Panc1 (cell line): ENCODE measurements at regions not wholly inside any gene's neighbourhood (a gene's known extent, or its start where the extent isn't known, plus 50 kb on each side); places are given as distances from the start of the nearest gene placed in this dataset.

Source experiments
- ATAC-seq: fragments of 200-7000 bp; cut with Tn5 transposase; 2 replicates; pipeline ENCODE4 v1.9.1; 2020; ENCODE audit warnings: mild to moderate bottlenecking, moderate library complexity
- BruUV-seq: library from RNA; stranded (reverse); fragments of 400-500 nt; replicated peaks from 2 replicates; lab custom pipeline; 2021; lab: Mats Ljungman, UMichigan
- CTCF ChIA-PET: fragments of 300-600 bp; sonication (Branson Sonifier 250); formaldehyde crosslinking; loops from one replicate; lab custom pipeline; 2022; ENCODE audit warnings: antibody characterized with exemption; lab: Charles Lee
- POLR2A ChIA-PET: fragments of 300-600 bp; sonication (Branson Sonifier 250); formaldehyde crosslinking; loops from one replicate; lab custom pipeline; 2022; ENCODE audit warnings: antibody characterized with exemption; lab: Charles Lee
- DNase-seq: peaks from one replicate; pipeline ENCODE4 v3.0.0-alpha.2; 2010; ENCODE audit warnings: low read depth, low spot score
- H3K27ac ChIP-seq: 2 replicates; pipeline ENCODE4 v1.5.1; 2011; ENCODE audit warnings: mild to moderate bottlenecking, low read length, inconsistent platforms
- H3K27me3 ChIP-seq: fragments of 200-500 bp; sonication (Bioruptor generic); 2 replicates; pipeline ENCODE4 v1.6.0; 2014; ENCODE audit warnings: low read length, inconsistent platforms; ENCODE audit not compliant: control insufficient read depth, insufficient read depth
- H3K36me3 ChIP-seq: fragments of 200-500 bp; sonication (Bioruptor generic); 2 replicates; pipeline ENCODE4 v1.5.1; 2014; ENCODE audit warnings: inconsistent platforms, mild to moderate bottlenecking, low read length, moderate library complexity; ENCODE audit not compliant: control insufficient read depth, insufficient read depth
- H3K4me1 ChIP-seq: 2 replicates; pipeline ENCODE4 v1.5.1; 2011; ENCODE audit warnings: inconsistent platforms, mild to moderate bottlenecking, low read length, moderate library complexity; ENCODE audit not compliant: control insufficient read depth, insufficient read depth
- H3K4me3 ChIP-seq, 2 experiments: 2 replicates each; pipeline ENCODE4 v1.5.1; 2011 to 2012; ENCODE audit warnings: low read depth in 2 of 2, low read length in 2 of 2, mild to moderate bottlenecking in 2 of 2, inconsistent platforms in 1 of 2, moderate library complexity in 1 of 2
- H3K9me3 ChIP-seq: fragments of 200-500 bp; sonication (Bioruptor generic); 2 replicates; pipeline ENCODE4 v1.5.1; 2014; ENCODE audit warnings: low read depth, mild to moderate bottlenecking, inconsistent platforms, low read length, moderate library complexity; ENCODE audit not compliant: control insufficient read depth, insufficient read depth
- CTCF ChIP-seq: fragments of 450-650 bp; IDR thresholded peaks from 2 replicates; pipeline ENCODE4 v1.5.1; 2017; ENCODE audit warnings: mild to moderate bottlenecking
- POLR2AphosphoS5 ChIP-seq: IDR thresholded peaks from 2 replicates; pipeline ENCODE4 v1.6.1; 2012; ENCODE audit warnings: mild to moderate bottlenecking, low read depth, low read length, moderate library complexity
- REST ChIP-seq, 2 experiments: IDR thresholded peaks; 2 replicates each; pipeline ENCODE4 v1.6.1; 2011 to 2012; ENCODE audit warnings: low read depth in 2 of 2, control low read depth in 1 of 2, low read length in 1 of 2, mild to moderate bottlenecking in 1 of 2, moderate library complexity in 1 of 2; ENCODE audit not compliant: insufficient read depth in 1 of 2
- SIN3A ChIP-seq: IDR thresholded peaks from 2 replicates; pipeline ENCODE4 v1.6.1; 2012; ENCODE audit warnings: low read depth, mild to moderate bottlenecking, low read length, moderate library complexity, borderline replicate concordance; ENCODE audit not compliant: insufficient read depth
- TCF7L2 ChIP-seq: IDR thresholded peaks from 2 replicates; pipeline ENCODE4 v1.6.1; 2011; ENCODE audit warnings: mild to moderate bottlenecking, low read depth, low read length, inconsistent platforms
- in situ Hi-C: cut with HindIII; loops from 2 replicates; pipeline ENCODE4 v1.10.0; 2016; ENCODE audit warnings: low sequenced_read_pairs, low pct_unique_long_range_greater_than_20kb
- intact Hi-C: fragments of 100-400 bp; cut with micrococcal nuclease; formaldehyde crosslinking; loops from one replicate; pipeline ENCODE4 v1.10.0; 2022; ENCODE audit not compliant: unreplicated experiment

DNA sequence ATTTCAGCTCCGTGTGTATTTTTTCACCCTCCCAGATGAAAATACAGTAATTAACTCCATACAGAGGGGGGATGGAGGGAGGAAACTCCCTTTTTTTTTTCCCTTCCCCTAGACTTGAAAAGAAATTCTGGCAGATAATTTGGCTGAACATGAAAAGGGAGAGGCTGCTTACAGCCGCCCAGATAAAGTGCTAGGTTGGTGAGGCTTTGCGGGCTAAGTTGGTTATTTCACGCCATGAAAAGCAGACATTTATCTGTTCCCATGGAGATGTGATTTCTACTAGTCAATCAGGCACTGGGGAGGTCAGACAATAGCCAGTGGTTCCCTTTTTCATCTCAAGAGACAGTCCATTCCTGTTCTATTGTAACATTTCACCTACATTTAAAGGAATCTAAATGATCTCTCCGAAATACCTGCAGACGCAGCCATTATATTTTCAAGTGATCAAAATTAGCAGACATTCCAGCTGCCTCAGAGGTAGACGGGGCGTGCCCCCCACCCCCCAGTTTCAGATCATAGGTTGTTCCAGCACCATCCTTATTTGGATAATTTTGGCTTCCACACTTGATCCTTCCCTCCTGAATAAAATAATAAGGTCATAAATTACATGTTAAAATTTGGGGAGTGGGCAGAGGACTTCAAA, 143.9 kb upstream of the ZNF217 start:
- in situ Hi-C loops (no loop called here), intact Hi-C loops (loop anchor here (10.0 kb wide), 1 partner anchor 143 kb away; the partner anchor contains the start of gene ZNF217)
- Histone ChIP-seq H3K27ac (peak overlapping the region; percentile 100), H3K36me3 (no peaks in the 10 kb centered on the region), H3K4me1 (peaks cover 74% of the 10 kb centered on the region), H3K9me3 (no peaks in the 10 kb centered on the region), H3K27me3 (no peaks in the 10 kb centered on the region), H3K4me3 (peak overlapping the region; percentile 17 to 33; a peak in 2 of 4 replicates)
- ATAC-seq (peak; percentile 2; the same call in 1 of the 2 replicates), DNase-seq (no peak)
- TF ChIP-seq TCF7L2 (peak; percentile 77; the same call in 1 of the 2 replicates), POLR2AphosphoS5 (no peak)
- ChIA-PET POLR2A (interaction anchor here (0.5 to 0.7 kb wide), 5 partner anchors 43 to 446 kb away, joined by 4 to 7 read pairs (median 4); no protein-coding TSS in a partner anchor), CTCF (interaction anchor here (0.6 to 0.7 kb wide), 2 partner anchors 39 to 68 kb away, joined by 3 read pairs; no protein-coding TSS in a partner anchor)
- no TSS peak for BruUV-seq

DNA sequence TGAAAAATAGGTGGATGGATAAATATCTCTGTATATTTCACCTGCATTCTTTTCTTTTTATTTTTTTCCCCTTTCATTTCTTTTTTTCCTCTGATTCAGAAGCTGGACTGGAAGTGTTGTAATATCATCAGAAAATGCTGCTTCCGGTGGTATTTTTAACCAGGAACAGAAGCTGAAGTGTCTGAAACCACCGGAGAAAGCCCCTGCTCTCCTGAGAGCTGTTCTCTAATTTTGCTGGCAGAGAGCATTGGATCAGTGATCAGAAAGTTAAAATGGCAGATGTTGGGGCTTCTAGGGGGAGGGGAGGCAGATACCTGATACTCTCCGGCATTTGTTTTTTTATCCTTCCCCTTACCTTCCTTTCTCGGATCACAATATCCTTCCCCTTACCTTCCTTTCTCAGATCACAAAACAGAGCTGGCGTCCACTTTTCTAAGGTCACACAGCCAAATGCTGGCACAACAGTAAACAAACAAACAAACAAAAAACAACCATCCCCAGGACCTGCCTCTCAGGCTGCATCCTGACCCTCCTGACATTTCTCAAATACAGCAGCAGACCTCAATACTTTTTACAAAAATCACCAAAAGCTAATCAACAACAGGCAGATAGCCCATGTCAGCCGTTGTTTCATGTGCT, 143.2 kb upstream of the ZNF217 start:
- in situ Hi-C loops: no loop called here
- H3K4me3 ChIP-seq: peak overlapping the region; percentile 17 to 33; a peak in 3 of 4 replicates
- CTCF ChIA-PET: interaction anchor here (0.7 kb wide), 1 partner anchor 40 kb away, joined by 3 read pairs; no protein-coding TSS in a partner anchor
- H3K9me3 ChIP-seq: no peaks in the 10 kb centered on the region
- POLR2A ChIA-PET: interaction anchor here (0.5 to 1.1 kb wide), 9 partner anchors 43 to 447 kb away, joined by 3 to 7 read pairs (median 4); no protein-coding TSS in a partner anchor
- peak overlapping the region; percentile 100 for H3K27ac ChIP-seq
- no peaks in the 10 kb centered on the region for H3K36me3 ChIP-seq
- intact Hi-C loops: loop anchor here (10.0 kb wide), 1 partner anchor 142 kb away; the partner anchor contains the start of gene ZNF217
- peaks cover 73% of the 10 kb centered on the region for H3K4me1 ChIP-seq
- ATAC-seq: peak; percentile 3; the same call in 1 of the 2 replicates
- H3K27me3 ChIP-seq: no peaks in the 10 kb centered on the region
- BruUV-seq: TSS peak; percentile 60
- DNase-seq: peak; percentile 57
- no peak for TF ChIP-seq TCF7L2
- no peak for TF ChIP-seq REST (IDR thresholded peaks at IDR 0.05; ENCODE audit: insufficient read depth in 1 of 2, low read depth in 2 of 2, low read length in 1 of 2)
- 0 out of 2 replicates have a peak, but pooled peaks have one; percentile 36 for TF ChIP-seq POLR2AphosphoS5
- TF ChIP-seq CTCF: no peak
- TF ChIP-seq SIN3A: no peak
